GM19438 (cell line): ENCODE measurements at regions not wholly inside any gene's neighbourhood (a gene's known extent, or its start where the extent isn't known, plus 50 kb on each side); places are given as distances from the start of the nearest gene placed in this dataset.
"Not testable (repeated sequence)": the region's sequence is repeated elsewhere in the genome, so short reads cannot be mapped to it uniquely, and the experiment has no call there.

Experiments
- ATAC-seq: cut with Tn5 transposase; IDR thresholded peaks from one replicate; pipeline ENCODE4 v1.9.1; 2021; ENCODE audit warnings: low read depth; ENCODE audit not compliant: unreplicated experiment

DNA sequence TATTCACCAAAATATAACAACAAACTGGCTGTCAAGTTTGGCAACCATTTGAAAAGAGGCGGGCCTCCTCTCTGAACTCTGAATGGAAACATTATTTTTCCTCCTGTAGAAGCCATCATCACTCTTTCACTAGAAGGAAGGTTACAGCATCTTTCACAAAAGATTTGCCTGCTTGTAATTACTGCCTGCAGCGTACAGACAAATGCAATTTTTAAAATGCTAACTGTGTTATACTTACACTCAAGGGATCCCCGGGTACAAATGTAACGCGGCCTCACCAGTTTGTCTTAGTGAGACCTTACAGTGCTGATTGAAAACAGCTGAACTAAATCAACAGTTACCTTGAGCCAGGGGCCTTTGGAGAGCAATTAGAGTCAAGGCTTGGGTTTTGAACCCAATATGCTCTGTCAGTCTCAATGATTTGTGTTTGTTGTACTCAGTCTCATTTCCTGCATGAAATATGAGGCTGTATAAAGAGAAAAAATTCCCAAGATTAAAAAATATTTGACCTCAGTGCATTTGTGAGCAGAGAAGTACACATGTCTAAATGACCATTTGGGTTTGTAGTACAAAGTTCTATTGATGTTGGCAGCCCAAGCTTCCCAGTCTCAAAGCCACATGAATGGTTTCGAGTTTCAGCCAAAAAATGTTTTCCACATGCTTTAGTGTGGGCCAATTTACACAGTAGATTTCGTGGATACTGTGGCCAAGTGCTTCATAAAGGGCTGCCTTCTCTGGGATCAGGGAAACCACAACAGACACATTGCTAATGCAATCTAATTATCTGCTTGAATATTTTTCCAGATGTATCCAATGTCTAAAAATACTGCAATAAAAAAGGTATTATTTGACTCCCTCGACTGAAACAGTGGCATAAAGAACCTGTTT, 500.0 kb downstream of the SPATA31D1 start:
- ATAC-seq = no peak

DNA sequence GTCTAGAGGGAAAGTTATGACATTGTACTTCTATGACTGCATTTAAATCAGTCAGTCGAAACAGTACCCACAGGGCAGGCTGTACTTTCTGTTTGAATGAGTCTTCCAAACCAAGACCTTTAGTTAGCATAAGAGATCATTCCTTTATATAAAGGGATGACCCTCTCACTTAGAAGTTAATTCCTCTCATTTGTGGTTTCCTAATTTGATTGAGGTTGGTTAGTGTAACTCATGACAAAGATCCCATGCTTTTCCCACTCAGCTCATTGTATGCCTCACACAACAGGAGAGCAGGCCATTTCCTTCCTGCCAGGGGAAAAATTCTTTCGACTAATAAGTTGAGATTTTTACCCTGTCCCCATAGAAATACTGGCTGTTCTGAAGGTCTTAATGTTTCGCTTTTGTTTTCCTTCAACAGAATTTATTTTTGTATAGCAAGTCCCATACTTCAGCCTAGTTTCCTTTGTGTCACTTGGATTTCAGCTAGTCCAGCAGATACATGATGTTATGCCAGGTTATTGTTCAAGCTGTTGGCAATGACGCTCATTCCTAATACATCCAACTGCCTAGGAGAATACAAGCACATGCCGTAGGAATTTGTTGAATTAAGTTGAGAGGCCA, 500.7 kb downstream of the SPATA31D1 start:
- no peak for ATAC-seq

GRCh38 chr9:82490019-82490499, 501.5 kb downstream of the SPATA31D1 start:
- ATAC-seq = no peak

GRCh38 chr9:82490821-82491220, 502.2 kb downstream of the SPATA31D1 start:
- ATAC-seq = not testable (repeated sequence)

- no peak for ATAC-seq
Measured at GRCh38 chr9:82491604-82492003, 503.0 kb downstream of the SPATA31D1 start.

GRCh38 chr9:82492274-82492673, 503.7 kb downstream of the SPATA31D1 start:
- ATAC-seq = no peak

- no peak for ATAC-seq
Measured at GRCh38 chr9:82495884-82496777, 507.6 kb downstream of the SPATA31D1 start.

DNA sequence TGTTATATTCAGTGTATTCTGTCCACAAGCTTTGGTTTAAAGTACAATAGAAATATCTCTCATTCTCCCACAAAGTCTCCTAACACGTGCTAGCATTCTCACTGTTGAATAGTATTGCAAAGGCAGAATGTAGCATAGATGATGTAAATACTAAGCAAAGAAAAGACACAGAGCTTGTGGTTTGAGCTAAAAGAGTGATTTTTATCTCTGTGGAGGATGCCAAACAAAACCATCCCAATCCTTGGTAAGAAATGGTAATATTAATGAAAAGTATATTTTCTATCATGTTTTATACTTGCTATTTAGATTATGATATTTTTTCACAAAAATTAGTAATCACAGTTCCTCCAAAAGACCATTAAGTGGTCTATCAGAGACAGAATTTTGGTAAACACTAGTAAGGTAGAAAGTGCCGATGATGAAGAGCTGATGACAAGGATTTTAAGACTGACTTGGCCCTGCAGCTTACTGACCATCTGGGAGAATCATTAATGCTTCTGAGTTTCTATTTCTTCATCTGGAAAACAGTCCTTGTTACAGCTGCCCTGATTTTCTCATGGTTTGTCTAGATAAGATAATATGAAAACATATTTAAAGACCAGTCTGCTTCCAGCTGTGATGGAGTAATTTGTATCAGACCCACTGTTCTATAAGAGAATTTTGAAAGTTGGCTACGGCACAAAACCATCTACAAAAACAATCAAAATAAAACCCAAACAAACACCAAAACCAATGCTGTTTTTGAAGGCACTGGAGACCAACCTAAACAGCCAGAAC, 510.2 kb downstream of the SPATA31D1 start:
- no peak for ATAC-seq

- no peak for ATAC-seq
Measured at GRCh38 chr9:82499337-82499736, 510.8 kb downstream of the SPATA31D1 start.

DNA sequence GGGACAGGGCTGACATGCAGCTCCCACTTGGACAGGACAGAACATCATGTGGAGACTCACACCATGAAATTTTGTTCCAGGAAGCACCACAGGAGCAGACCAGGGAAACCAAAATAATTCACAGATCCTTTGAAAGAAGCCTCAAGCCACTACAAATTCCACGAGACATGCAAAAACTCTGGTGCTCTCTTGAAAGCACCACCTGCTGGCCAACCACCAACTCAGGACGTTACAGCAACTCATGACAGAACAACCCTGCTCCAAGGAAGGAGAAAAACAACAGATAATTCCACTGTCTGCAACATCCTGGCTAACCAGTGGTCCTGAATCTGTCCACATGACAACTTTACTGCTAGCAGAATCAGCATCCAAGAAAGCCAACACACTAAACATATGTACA, 516.0 kb downstream of the SPATA31D1 start:
- no peak for ATAC-seq

GRCh38 chr9:82511626-82512025, 523.1 kb downstream of the SPATA31D1 start:
- ATAC-seq = no peak

DNA sequence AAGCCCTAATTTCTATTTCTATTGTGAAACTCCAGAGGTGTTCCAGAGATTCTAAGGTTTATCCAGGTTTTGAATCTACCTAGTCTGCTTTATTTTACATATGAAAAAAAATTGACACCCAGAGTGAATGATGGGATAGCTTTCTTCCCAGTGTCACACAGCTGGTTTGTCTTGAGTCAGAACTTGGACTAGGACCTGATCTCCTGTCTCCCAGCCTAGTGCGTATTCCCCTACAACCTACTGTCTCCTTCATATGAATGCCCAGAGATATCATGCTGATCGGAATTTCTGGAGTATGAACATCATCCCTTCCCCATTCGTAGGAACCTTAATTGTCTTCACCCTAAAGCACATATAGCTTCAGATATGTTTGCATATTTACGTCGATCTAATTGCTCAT, 524.2 kb downstream of the SPATA31D1 start:
- ATAC-seq = no peak

GRCh38 chr9:82513242-82513751, 524.7 kb downstream of the SPATA31D1 start:
- no peak for ATAC-seq

- no peak for ATAC-seq
Measured at GRCh38 chr9:82513976-82514735, 525.6 kb downstream of the SPATA31D1 start.

GRCh38 chr9:82518868-82519267, 530.3 kb downstream of the SPATA31D1 start:
- no peak for ATAC-seq

GRCh38 chr9:82519332-82519731, 530.8 kb downstream of the SPATA31D1 start:
- ATAC-seq = no peak

DNA sequence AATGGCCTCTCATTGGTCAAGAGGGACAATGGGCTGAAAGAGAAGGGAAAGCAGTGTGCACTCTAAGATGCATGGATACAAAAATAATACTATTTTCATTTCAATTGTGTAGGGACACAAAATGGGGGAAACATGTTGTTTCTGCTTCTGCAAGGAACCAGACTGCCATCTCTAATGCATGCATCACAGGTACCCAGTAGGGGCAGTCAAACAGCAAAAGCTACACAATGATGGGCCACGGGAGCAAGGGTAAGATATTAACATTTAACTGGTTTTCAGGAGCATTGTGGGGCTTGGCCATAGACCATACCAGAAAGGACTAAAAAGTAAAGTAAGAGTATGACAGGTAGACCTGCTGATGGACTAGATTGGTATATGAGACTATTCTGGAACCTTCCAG, 535.8 kb downstream of the SPATA31D1 start:
- no peak for ATAC-seq

DNA sequence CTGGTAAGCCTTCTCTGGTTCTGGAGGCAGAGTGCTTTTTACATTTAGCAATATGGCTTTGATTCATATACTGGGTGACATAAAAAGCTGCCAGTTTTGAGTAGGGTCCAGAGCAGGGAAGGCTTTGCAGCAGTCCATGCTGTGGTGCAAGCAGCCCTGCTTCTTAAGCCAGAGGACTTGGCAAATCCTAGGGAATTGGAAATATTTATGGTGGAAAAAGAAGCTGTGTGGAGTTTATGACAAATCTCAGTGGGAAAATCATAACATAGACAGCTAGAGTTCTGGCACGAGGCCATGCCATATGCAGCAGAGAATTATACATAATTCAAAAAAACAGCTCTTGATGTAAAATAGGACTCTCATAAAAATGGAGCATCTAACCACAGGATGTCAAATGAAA, 536.4 kb downstream of the RASEF start:
- ATAC-seq = no peak

DNA sequence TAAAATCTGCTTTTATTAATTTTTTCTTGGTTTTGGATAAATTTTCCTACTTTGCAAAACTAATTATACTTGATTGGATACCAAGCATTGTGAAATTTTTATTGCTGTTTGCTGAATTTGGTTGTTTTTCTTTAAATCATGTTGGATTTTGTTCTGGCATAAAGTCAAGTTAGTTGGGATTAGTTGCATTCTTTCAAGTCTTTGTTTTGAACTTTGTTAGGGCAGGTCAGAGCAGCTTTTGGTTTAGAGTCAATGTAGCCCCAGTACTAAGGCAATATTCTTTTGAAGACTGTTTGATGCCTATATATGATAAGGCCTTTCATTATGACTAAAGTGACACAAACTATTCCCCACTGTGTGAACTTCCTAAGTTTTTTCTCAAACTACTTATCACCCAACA, 531.1 kb downstream of the RASEF start:
- no peak for ATAC-seq
